PC-9 (cell line): ENCODE measurements at regions not wholly inside any gene's neighbourhood (a gene's known extent, or its start where the extent isn't known, plus 50 kb on each side); places are given as distances from the start of the nearest gene placed in this dataset.

Experiments
- BruUV-seq: library from RNA; stranded (reverse); fragments of 400-500 nt; replicated peaks from 2 replicates; lab custom pipeline; 2021; lab: Mats Ljungman, UMichigan
- CTCF ChIA-PET: fragments of 300-600 bp; sonication (Branson Sonifier 250); formaldehyde crosslinking; loops from one replicate; lab custom pipeline; 2022; ENCODE audit warnings: antibody characterized with exemption; lab: Charles Lee
- POLR2A ChIA-PET: fragments of 300-600 bp; sonication (Branson Sonifier 250); formaldehyde crosslinking; loops from one replicate; lab custom pipeline; 2022; ENCODE audit warnings: antibody characterized with exemption; ENCODE audit not compliant: unreplicated experiment; lab: Charles Lee
- DNase-seq, 2 experiments: peaks; one replicate each; pipeline versions ENCODE4 v3.0.0 to v3.0.0-alpha.2; 2015 to 2022; ENCODE audit warnings: mixed read lengths in 1 of 2
- H2AFZ ChIP-seq: fragments of 200-600 bp; sonication (generic); 2 replicates; pipeline ENCODE4 v1.8.1; 2017; ENCODE audit warnings: antibody characterized with exemption
- H3F3A ChIP-seq: fragments of 200-600 bp; sonication (generic); 2 replicates; pipeline ENCODE4 v1.8.1; 2017; ENCODE audit warnings: antibody characterized with exemption, mild to moderate bottlenecking, low read depth; ENCODE audit not compliant: insufficient read depth
- H3K27ac ChIP-seq: fragments of 200-600 bp; sonication (generic); 2 replicates; pipeline ENCODE4 v1.6.1; 2016; ENCODE audit warnings: mixed run types
- H3K27me3 ChIP-seq: fragments of 200-600 bp; sonication (generic); 2 replicates; pipeline ENCODE4 v1.6.1; 2016; ENCODE audit warnings: low read depth, mixed run types; ENCODE audit not compliant: insufficient read depth
- H3K36me3 ChIP-seq: fragments of 200-600 bp; sonication (generic); 2 replicates; pipeline ENCODE4 v1.6.1; 2016; ENCODE audit warnings: low read depth, mixed run types
- H3K4me1 ChIP-seq: fragments of 200-600 bp; sonication (generic); replicated peaks from 2 replicates; pipeline ENCODE4 v1.6.1; 2016; ENCODE audit warnings: mixed run types; ENCODE audit not compliant: insufficient read depth
- H3K4me2 ChIP-seq: fragments of 200-600 bp; sonication (generic); 2 replicates; pipeline ENCODE4 v1.6.1; 2017; ENCODE audit warnings: mixed run types
- H3K4me3 ChIP-seq: fragments of 200-600 bp; sonication (generic); 2 replicates; pipeline ENCODE4 v1.6.1; 2016; ENCODE audit warnings: mixed run types
- H3K79me2 ChIP-seq: fragments of 200-600 bp; sonication (generic); 2 replicates; pipeline ENCODE4 v1.6.1; 2017; ENCODE audit warnings: low read depth, mixed run types
- H3K9me2 ChIP-seq: fragments of 200-600 bp; sonication (generic); 2 replicates; pipeline ENCODE4 v1.8.1; 2017; ENCODE audit warnings: mild to moderate bottlenecking; ENCODE audit not compliant: insufficient read depth
- H3K9me3 ChIP-seq: fragments of 200-600 bp; sonication (generic); 2 replicates; pipeline ENCODE4 v1.8.1; 2016; ENCODE audit warnings: low read depth; ENCODE audit not compliant: insufficient read depth
- H4K20me1 ChIP-seq: fragments of 200-600 bp; sonication (generic); 2 replicates; pipeline ENCODE4 v1.8.1; 2017; ENCODE audit not compliant: insufficient read depth
- CTCF ChIP-seq: fragments of 200-600 bp; sonication (generic); conservative IDR thresholded peaks from 2 replicates; pipeline ENCODE4 v1.6.1; 2017; ENCODE audit warnings: mixed run types, antibody characterized with exemption, mild to moderate bottlenecking, moderate library complexity
- EZH2 ChIP-seq: fragments of 200-600 bp; sonication (generic); IDR thresholded peaks from 2 replicates; pipeline ENCODE4 v1.8.0; 2017; ENCODE audit warnings: antibody characterized with exemption, low read depth
- intact Hi-C: fragments of 100-400 bp; cut with micrococcal nuclease; formaldehyde crosslinking; loops from one replicate; pipeline ENCODE4 v1.10.0; 2022; ENCODE audit not compliant: unreplicated experiment

- Histone ChIP-seq H3K9me2 (no peaks in the 10 kb centered on the region), H3K36me3 (no peaks in the 10 kb centered on the region), H3K9me3 (no peaks in the 10 kb centered on the region), H2AFZ (no peak overlapping the region), H3K4me3 (no peak overlapping the region), H4K20me1 (no peaks in the 10 kb centered on the region), H3F3A (no peaks in the 10 kb centered on the region), H3K27me3 (peaks cover 30% of the 10 kb centered on the region), H3K4me2 (no peak overlapping the region), H3K4me1 (no peaks in the 10 kb centered on the region), H3K27ac (no peak overlapping the region), H3K79me2 (no peaks in the 10 kb centered on the region)
- intact Hi-C loops = no loop called here
- TF ChIP-seq EZH2 = no peak
- TF ChIP-seq CTCF = no peak
- no peak for DNase-seq
- BruUV-seq = no TSS peak
- ChIA-PET POLR2A (no interaction called here), CTCF (no interaction called here)
These were observed 163.0 kb upstream of the PPP2R2D start for GRCh38 chr10:131737543-131738395.

- no peak overlapping the region for H2AFZ ChIP-seq
- no peak overlapping the region for H3K4me2 ChIP-seq
- H3K4me1 ChIP-seq = no peaks in the 10 kb centered on the region
- H4K20me1 ChIP-seq = no peaks in the 10 kb centered on the region
- no peaks in the 10 kb centered on the region for H3K36me3 ChIP-seq
- no TSS peak for BruUV-seq
- TF ChIP-seq CTCF (no peak), EZH2 (no peak)
- H3F3A ChIP-seq = no peaks in the 10 kb centered on the region
- CTCF ChIA-PET = no interaction called here
- H3K79me2 ChIP-seq = no peaks in the 10 kb centered on the region
- no peaks in the 10 kb centered on the region for H3K9me2 ChIP-seq
- intact Hi-C loops = no loop called here
- H3K27ac ChIP-seq = no peak overlapping the region
- POLR2A ChIA-PET = no interaction called here
- H3K4me3 ChIP-seq = no peak overlapping the region
- no peak for DNase-seq
- H3K27me3 ChIP-seq = peaks cover 36% of the 10 kb centered on the region
- no peaks in the 10 kb centered on the region for H3K9me3 ChIP-seq
These were observed 162.4 kb upstream of the PPP2R2D start for GRCh38 chr10:131738396-131738735.

GRCh38 chr10:131739206-131739605 lies 161.6 kb upstream of the PPP2R2D start:
- H3K79me2 ChIP-seq = no peaks in the 10 kb centered on the region
- ChIA-PET CTCF (no interaction called here), POLR2A (no interaction called here)
- H3F3A ChIP-seq = no peaks in the 10 kb centered on the region
- no peak overlapping the region for H3K27ac ChIP-seq
- H3K9me3 ChIP-seq = no peaks in the 10 kb centered on the region
- no peak overlapping the region for H2AFZ ChIP-seq
- no TSS peak for BruUV-seq
- no peak overlapping the region for H3K4me2 ChIP-seq
- H4K20me1 ChIP-seq = no peaks in the 10 kb centered on the region
- peaks cover 44% of the 10 kb centered on the region for H3K27me3 ChIP-seq
- H3K9me2 ChIP-seq = no peaks in the 10 kb centered on the region
- TF ChIP-seq EZH2 = no peak
- no peak for TF ChIP-seq CTCF
- H3K36me3 ChIP-seq = no peaks in the 10 kb centered on the region
- DNase-seq = no peak
- intact Hi-C loops = no loop called here
- no peaks in the 10 kb centered on the region for H3K4me1 ChIP-seq
- H3K4me3 ChIP-seq = no peak overlapping the region
